IMR-90 (cell line): ENCODE measurements at regions not wholly inside any gene's neighbourhood (a gene's known extent, or its start where the extent isn't known, plus 50 kb on each side); places are given as distances from the start of the nearest gene placed in this dataset.

Experiments
- ATAC-seq: fragments of 200-7000 bp; cut with Tn5 transposase; 2 replicates; pipeline ENCODE4 v1.9.1; 2020; ENCODE audit warnings: low read depth, mild to moderate bottlenecking, moderate library complexity
- BruUV-seq: library from RNA; stranded (reverse); fragments of 400-500 nt; replicated peaks from 2 replicates; lab custom pipeline; 2021; lab: Mats Ljungman, UMichigan
- CTCF ChIA-PET: fragments of 300-600 bp; formaldehyde crosslinking; extraction: SDS; loops from one replicate; lab custom pipeline; 2021; ENCODE audit warnings: antibody characterized with exemption; lab: Yijun Ruan, JAX
- POLR2A ChIA-PET: fragments of 300-600 bp; sonication (Branson Sonifier 250); formaldehyde crosslinking; loops from one replicate; lab custom pipeline; 2022; ENCODE audit warnings: antibody characterized with exemption; ENCODE audit not compliant: unreplicated experiment; lab: Charles Lee
- DNase-seq: peaks from one replicate; pipeline ENCODE4 v3.0.0; 2013
- H2AFZ ChIP-seq: replicated peaks from 2 replicates; pipeline ENCODE3; 2013; ENCODE audit warnings: low read length, mild to moderate bottlenecking; ENCODE audit not compliant: poor library complexity
- H2AK5ac ChIP-seq: 2 replicates; pipeline ENCODE4 v1.6.1; 2013; ENCODE audit warnings: low read depth, low read length, inconsistent platforms
- H2AK9ac ChIP-seq: replicated peaks from 2 replicates; pipeline ENCODE3; 2013; ENCODE audit warnings: mild to moderate bottlenecking, low read depth, low read length, moderate library complexity; ENCODE audit not compliant: poor library complexity
- H2BK120ac ChIP-seq: 2 replicates; pipeline ENCODE4 v1.6.1; 2013; ENCODE audit warnings: low read depth, low read length, inconsistent platforms
- H2BK15ac ChIP-seq: 3 replicates; pipeline ENCODE4 v1.6.1; 2013; ENCODE audit warnings: low read depth, low read length, inconsistent platforms
- H2BK20ac ChIP-seq: 2 replicates; pipeline ENCODE4 v1.6.1; 2013; ENCODE audit warnings: low read depth, mild to moderate bottlenecking, inconsistent platforms, low read length, moderate library complexity
- H2BK5ac ChIP-seq: 2 replicates; pipeline ENCODE4 v1.6.1; 2013; ENCODE audit warnings: mild to moderate bottlenecking, low read depth, low read length, inconsistent platforms; ENCODE audit not compliant: poor library complexity, severe bottlenecking
- H3K14ac ChIP-seq: replicated peaks from 2 replicates; pipeline ENCODE4 v1.6.1; 2013; ENCODE audit warnings: low read depth, low read length, inconsistent platforms
- H3K18ac ChIP-seq: 2 replicates; pipeline ENCODE4 v1.6.1; 2013; ENCODE audit warnings: low read depth, low read length, control low read depth
- H3K23ac ChIP-seq: 2 replicates; pipeline ENCODE4 v1.6.1; 2013; ENCODE audit warnings: low read depth, low read length, inconsistent platforms
- H3K27ac ChIP-seq: 2 replicates; pipeline ENCODE4 v1.5.1; 2013; ENCODE audit warnings: mild to moderate bottlenecking, control low read depth, low read length; ENCODE audit not compliant: insufficient read depth
- H3K27me3 ChIP-seq: 2 replicates; pipeline ENCODE4 v1.6.1; 2013; ENCODE audit warnings: low read length; ENCODE audit not compliant: control insufficient read depth, insufficient read depth
- H3K36me3 ChIP-seq: 2 replicates; pipeline ENCODE4 v1.6.1; 2013; ENCODE audit warnings: low read length, mixed read lengths; ENCODE audit not compliant: control insufficient read depth, insufficient read depth
- H3K4ac ChIP-seq: 2 replicates; pipeline ENCODE4 v1.6.1; 2013; ENCODE audit warnings: low read depth, low read length, inconsistent platforms
- H3K4me1 ChIP-seq: 2 replicates; pipeline ENCODE4 v1.6.1; 2013; ENCODE audit warnings: low read length, mixed read lengths; ENCODE audit not compliant: control insufficient read depth, insufficient read depth
- H3K4me2 ChIP-seq: 2 replicates; pipeline ENCODE4 v1.6.1; 2013; ENCODE audit warnings: low read depth, mild to moderate bottlenecking, control low read depth, low read length, moderate library complexity
- H3K4me3 ChIP-seq: 2 replicates; pipeline ENCODE4 v1.5.1; 2013; ENCODE audit warnings: low read depth, mild to moderate bottlenecking, control low read depth, low read length, moderate library complexity; ENCODE audit not compliant: insufficient read depth
- H3K56ac ChIP-seq: 2 replicates; pipeline ENCODE4 v1.6.1; 2013; ENCODE audit warnings: low read length, inconsistent platforms; ENCODE audit not compliant: insufficient read depth; ENCODE audit errors: extremely low read depth
- H3K79me1 ChIP-seq, 2 experiments: 2 replicates each; pipeline ENCODE4 v1.6.1; 2013; ENCODE audit warnings: low read length in 2 of 2, inconsistent platforms in 1 of 2, low read depth in 1 of 2
- H3K9ac ChIP-seq: 2 replicates; pipeline ENCODE4 v1.6.1; 2013; ENCODE audit warnings: low read depth, low read length, control low read depth
- H3K9me1 ChIP-seq: 2 replicates; pipeline ENCODE4 v1.6.1; 2013; ENCODE audit warnings: low read length, inconsistent platforms; ENCODE audit not compliant: insufficient read depth
- H3K9me3 ChIP-seq: 2 replicates; pipeline ENCODE4 v1.6.1; 2013; ENCODE audit warnings: low read length; ENCODE audit not compliant: control insufficient read depth, insufficient read depth
- H4K20me1 ChIP-seq: 2 replicates; pipeline ENCODE4 v1.6.1; 2013; ENCODE audit warnings: low read length, inconsistent platforms; ENCODE audit not compliant: insufficient read depth
- H4K5ac ChIP-seq: 2 replicates; pipeline ENCODE4 v1.6.1; 2013; ENCODE audit warnings: mild to moderate bottlenecking, low read depth, low read length, control low read depth
- H4K8ac ChIP-seq, 2 experiments: 2 replicates each; pipeline ENCODE4 v1.6.1; 2013; ENCODE audit warnings: low read depth in 2 of 2, low read length in 2 of 2, control low read depth in 1 of 2, inconsistent platforms in 1 of 2
- H4K91ac ChIP-seq: 2 replicates; pipeline ENCODE4 v1.6.1; 2013; ENCODE audit warnings: low read depth, low read length, inconsistent platforms; ENCODE audit not compliant: insufficient read depth
- BHLHE40 ChIP-seq: fragments of 150-350 bp; IDR thresholded peaks from 2 replicates; pipeline ENCODE4 v1.6.1; 2016; ENCODE audit warnings: mild to moderate bottlenecking, low read depth, low read length
- CEBPB ChIP-seq: IDR thresholded peaks from 2 replicates; pipeline ENCODE4 v1.6.1; 2012; ENCODE audit warnings: low read depth, low read length, improper control_type of control experiment
- CHD1 ChIP-seq: IDR thresholded peaks from 2 replicates; pipeline ENCODE4 v1.6.1; 2012; ENCODE audit warnings: low read depth, low read length, improper control_type of control experiment
- CTCF ChIP-seq: conservative IDR thresholded peaks from 2 replicates; pipeline ENCODE4 v1.5.1; 2012; ENCODE audit warnings: mild to moderate bottlenecking, low read depth, low read length, improper control_type of control experiment
- FOS ChIP-seq: fragments of 150-350 bp; IDR thresholded peaks from 2 replicates; pipeline ENCODE4 v1.6.1; 2016; ENCODE audit warnings: low read depth, low read length
- MAFK ChIP-seq: IDR thresholded peaks from 2 replicates; pipeline ENCODE4 v1.6.1; 2012; ENCODE audit warnings: low read depth, low read length, improper control_type of control experiment
- MAZ ChIP-seq: IDR thresholded peaks from 2 replicates; pipeline ENCODE4 v1.6.1; 2012; ENCODE audit warnings: low read depth, mild to moderate bottlenecking, low read length, improper control_type of control experiment, moderate library complexity, borderline replicate concordance
- MXI1 ChIP-seq: IDR thresholded peaks from 2 replicates; pipeline ENCODE4 v1.6.1; 2012; ENCODE audit warnings: low read depth, mild to moderate bottlenecking, low read length, moderate library complexity, borderline replicate concordance
- NFE2L2 ChIP-seq: fragments of 150-350 bp; IDR thresholded peaks from 2 replicates; pipeline ENCODE4 v1.6.1; 2016; ENCODE audit warnings: low read depth, mild to moderate bottlenecking, low read length
- POLR2A ChIP-seq: IDR thresholded peaks from 2 replicates; pipeline ENCODE4 v1.6.1; 2012; ENCODE audit warnings: mild to moderate bottlenecking, low read depth, low read length
- RAD21 ChIP-seq: IDR thresholded peaks from 2 replicates; pipeline ENCODE4 v1.6.1; 2012; ENCODE audit warnings: low read length, improper control_type of control experiment
- RCOR1 ChIP-seq: IDR thresholded peaks from 2 replicates; pipeline ENCODE4 v1.6.1; 2012; ENCODE audit warnings: mild to moderate bottlenecking, low read length, improper control_type of control experiment; ENCODE audit not compliant: insufficient replicate concordance
- RFX5 ChIP-seq: IDR thresholded peaks from 2 replicates; pipeline ENCODE4 v1.8.0; 2012; ENCODE audit warnings: low read depth, mild to moderate bottlenecking, low read length, moderate library complexity
- SMC3 ChIP-seq: fragments of 150-350 bp; IDR thresholded peaks from 2 replicates; pipeline ENCODE4 v1.6.1; 2016; ENCODE audit warnings: low read depth, mild to moderate bottlenecking, antibody characterized with exemption, low read length, moderate library complexity
- USF2 ChIP-seq: fragments of 150-350 bp; IDR thresholded peaks from 2 replicates; pipeline ENCODE4 v1.6.1; 2017; ENCODE audit warnings: mild to moderate bottlenecking, antibody characterized with exemption, low read length, low read depth
- WGBS, 2 experiments: methylation state at CpG; one replicate each; pipeline versions ENCODE4 v1.1.5 to v1.1.7; 2013; ENCODE audit warnings: missing lambda C conversion rate in 2 of 2; ENCODE audit not compliant: insufficient read length in 1 of 2; ENCODE audit errors: extremely low coverage in 2 of 2; 5-methylcytosine and 5-hydroxymethylcytosine counted together
- dilution Hi-C: fragments of 300-500 bp; cut with HindIII; formaldehyde crosslinking; loops from one replicate; pipeline ENCODE4 v1.14.3; 2018; ENCODE audit warnings: low sequenced_read_pairs; ENCODE audit not compliant: unreplicated experiment
- in situ Hi-C: fragments of 300-500 bp; cut with MboI; formaldehyde crosslinking; loops from 3 replicates; pipeline ENCODE4 v1.14.3; 2019; ENCODE audit warnings: low sequenced_read_pairs, inconsistent platforms, mixed read lengths
- intact Hi-C: fragments of 100-400 bp; cut with micrococcal nuclease; formaldehyde crosslinking; loops from 2 replicates; pipeline ENCODE4 v1.10.0; 2022
- TF ChIP-seq, protein P1 (sequence below): fragments of 150-350 bp; IDR thresholded peaks from 2 replicates; pipeline ENCODE4 v1.6.1; 2016; ENCODE audit warnings: low read depth, mild to moderate bottlenecking, low read length, moderate library complexity, borderline replicate concordance

DNA sequence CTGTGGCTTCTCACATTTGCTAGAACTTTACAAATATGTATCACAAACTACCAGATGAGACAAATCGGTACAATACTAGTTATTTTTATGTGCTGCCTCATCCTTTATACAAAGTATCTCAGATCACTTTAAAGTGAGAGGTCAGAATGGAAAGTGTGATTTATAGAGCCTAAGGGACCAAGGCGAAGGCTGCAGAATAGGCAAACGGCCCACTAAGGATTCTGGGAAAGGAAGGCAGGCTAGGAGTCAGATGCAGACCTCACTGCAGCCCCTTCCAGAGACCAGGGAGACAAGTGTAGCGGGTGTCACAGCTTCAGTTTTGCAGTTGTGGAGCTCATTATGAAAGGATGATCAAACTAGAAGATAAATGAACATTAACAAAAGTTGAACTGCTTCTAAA is 190.6 kb downstream of the HIBADH start:
- Histone ChIP-seq H3K9me1 (no peaks in the 10 kb centered on the region), H3K18ac (no peak overlapping the region), H3K36me3 (no peaks in the 10 kb centered on the region), H3K27me3 (peaks cover 13% of the 10 kb centered on the region), H3K4me3 (no peak overlapping the region), H3K79me1 (no peaks in the 10 kb centered on the region), H3K27ac (no peak overlapping the region), H3K23ac (no peak overlapping the region), H3K4me1 (no peaks in the 10 kb centered on the region), H3K14ac (no peak overlapping the region), H4K20me1 (no peaks in the 10 kb centered on the region), H2BK20ac (no peak overlapping the region), H2AK5ac (no peak overlapping the region), H4K91ac (no peak overlapping the region), H3K9me3 (no peaks in the 10 kb centered on the region), H2AFZ (no peak overlapping the region), H2AK9ac (no peak overlapping the region), H4K8ac (no peak overlapping the region), H3K9ac (no peak overlapping the region), H2BK15ac (no peak overlapping the region), H3K4ac (no peak overlapping the region), H4K5ac (no peak overlapping the region), H2BK120ac (no peak overlapping the region), H2BK5ac (no peak overlapping the region), H3K56ac (no peak overlapping the region), H3K4me2 (no peak overlapping the region)
- ChIA-PET CTCF (no interaction called here), POLR2A (no interaction called here)
- TF ChIP-seq MAFK (no peak), BHLHE40 (no peak), FOS (no peak), RCOR1 (no peak), RFX5 (no peak), MAZ (no peak), POLR2A (no peak), SMC3 (no peak), NFE2L2 (no peak), CEBPB (no peak), RAD21 (no peak), CHD1 (no peak), USF2 (no peak), MXI1 (no peak), CTCF (no peak)
- TF ChIP-seq, protein P1, sequence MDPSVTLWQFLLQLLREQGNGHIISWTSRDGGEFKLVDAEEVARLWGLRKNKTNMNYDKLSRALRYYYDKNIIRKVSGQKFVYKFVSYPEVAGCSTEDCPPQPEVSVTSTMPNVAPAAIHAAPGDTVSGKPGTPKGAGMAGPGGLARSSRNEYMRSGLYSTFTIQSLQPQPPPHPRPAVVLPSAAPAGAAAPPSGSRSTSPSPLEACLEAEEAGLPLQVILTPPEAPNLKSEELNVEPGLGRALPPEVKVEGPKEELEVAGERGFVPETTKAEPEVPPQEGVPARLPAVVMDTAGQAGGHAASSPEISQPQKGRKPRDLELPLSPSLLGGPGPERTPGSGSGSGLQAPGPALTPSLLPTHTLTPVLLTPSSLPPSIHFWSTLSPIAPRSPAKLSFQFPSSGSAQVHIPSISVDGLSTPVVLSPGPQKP = no peak
- intact Hi-C loops (no loop called here), dilution Hi-C loops (no loop called here), in situ Hi-C loops (no loop called here)
- DNase-seq (no peak), ATAC-seq (no peak)
- 58% methylated on average over 2 of the region's 4 CpGs; no CpG with 5 or more reads in 1 of the 2 experiments for WGBS, 2 experiments
- BruUV-seq = no TSS peak
